K562 (cell line): ENCODE measurements at regions not wholly inside any gene's neighbourhood (a gene's known extent, or its start where the extent isn't known, plus 50 kb on each side); places are given as distances from the start of the nearest gene placed in this dataset.

Experiments used
- ATAC-seq: fragments of 200-7000 bp; cut with Tn5 transposase; 3 replicates; pipeline ENCODE4 v1.9.1; 2020; ENCODE audit warnings: moderate library complexity
- BruUV-seq: library from RNA; stranded (reverse); fragments of 400-500 nt; replicated peaks from 2 replicates; lab custom pipeline; 2021; lab: Mats Ljungman, UMichigan
- CTCF ChIA-PET: fragments of 300-600 bp; formaldehyde crosslinking; extraction: SDS; loops from one replicate; lab custom pipeline; 2021; ENCODE audit warnings: low intra/inter-chr PET ratio; lab: Yijun Ruan, JAX
- POLR2A ChIA-PET: fragments of 300-600, 350-650 bp; sonication (Branson Sonifier 250); formaldehyde crosslinking; extraction: SDS; loops from one replicate; lab custom pipeline; 2021; ENCODE audit warnings: antibody characterized with exemption, inconsistent platforms; lab: Yijun Ruan, JAX
- DNase-seq, 4 experiments: peaks; one replicate each; pipeline versions ENCODE4 v3.0.0 to v3.0.0-alpha.2; 2011 to 2018; ENCODE audit warnings: low spot score in 3 of 4, mixed read lengths in 3 of 4; ENCODE audit errors: extremely low read depth in 1 of 4
- FAIRE-seq: peaks from 2 replicates; lab custom pipeline; 2011; peaks lifted over from hg19 to GRCh38; lab: Jason Lieb, UNC
- H2AFZ ChIP-seq: 2 replicates; pipeline ENCODE4 v1.6.0; 2011; ENCODE audit warnings: low read depth, low read length, control low read depth, inconsistent platforms
- H3K27ac ChIP-seq: fragments of 200-600 bp; 3 replicates; pipeline ENCODE4 v1.8.0; 2011; ENCODE audit warnings: low read depth, mild to moderate bottlenecking, control low read depth, inconsistent platforms, low read length, moderate library complexity, mixed read lengths; ENCODE audit errors: extremely low read depth
- H3K27me3 ChIP-seq, 2 experiments: fragments of 300-600 bp in 1 of 2; 2 replicates in 1 of 2; 3 replicates in 1 of 2; pipeline versions ENCODE4 v1.6.0 to v1.8.0; 2011; ENCODE audit warnings: inconsistent platforms in 2 of 2, low read length in 2 of 2, mild to moderate bottlenecking in 1 of 2, mixed read lengths in 1 of 2, moderate library complexity in 1 of 2; ENCODE audit not compliant: control insufficient read depth in 2 of 2, insufficient read depth in 2 of 2
- H3K36me3 ChIP-seq: fragments of 300-600 bp; 3 replicates; pipeline ENCODE4 v1.8.0; 2011; ENCODE audit warnings: mild to moderate bottlenecking, low read length, inconsistent platforms; ENCODE audit not compliant: control insufficient read depth, insufficient read depth
- H3K4me1 ChIP-seq, 2 experiments: fragments of 200-600 bp in 1 of 2; replicated peaks in 1 of 2; 2 replicates in 1 of 2; 3 replicates in 1 of 2; pipeline versions ENCODE4 v1.5.1 to v1.8.0; 2011; ENCODE audit warnings: inconsistent platforms in 2 of 2, low read length in 2 of 2, mild to moderate bottlenecking in 1 of 2, mixed read lengths in 1 of 2, moderate library complexity in 1 of 2; ENCODE audit not compliant: control insufficient read depth in 2 of 2, insufficient read depth in 2 of 2
- H3K4me2 ChIP-seq: 2 replicates; pipeline ENCODE4 v1.6.1; 2011; ENCODE audit warnings: low read length, control low read depth, inconsistent platforms, mixed read lengths; ENCODE audit not compliant: insufficient read depth
- H3K4me3 ChIP-seq: fragments of 200-600 bp; sonication (generic), shearing (Covaris generic); 2 replicates; pipeline ENCODE4 v1.5.1; 2016; ENCODE audit warnings: control low read depth, inconsistent platforms
- H3K79me2 ChIP-seq: fragments of 200-600 bp; 3 replicates; pipeline ENCODE4 v1.8.0; 2011; ENCODE audit warnings: low read length, inconsistent platforms; ENCODE audit not compliant: control insufficient read depth, insufficient read depth
- H3K9ac ChIP-seq, 2 experiments: 2 replicates each; pipeline versions ENCODE4 v1.6.0 to v1.6.1; 2011; ENCODE audit warnings: low read depth in 2 of 2, low read length in 2 of 2, control low read depth in 1 of 2, inconsistent platforms in 1 of 2, mild to moderate bottlenecking in 1 of 2, mixed read lengths in 1 of 2; ENCODE audit not compliant: insufficient read depth in 1 of 2
- H3K9me1 ChIP-seq: one replicate; pipeline ENCODE4 v1.6.0; 2011; ENCODE audit warnings: inconsistent platforms, mild to moderate bottlenecking, low read length, moderate library complexity; ENCODE audit not compliant: control insufficient read depth, insufficient read depth
- H3K9me3 ChIP-seq: replicated peaks from 2 replicates; pipeline ENCODE4 v1.5.1; 2011; ENCODE audit warnings: low read depth, low read length, inconsistent platforms; ENCODE audit not compliant: control insufficient read depth, insufficient read depth
- H4K20me1 ChIP-seq: replicated peaks from 2 replicates; pipeline ENCODE4 v1.6.1; 2011; ENCODE audit warnings: low read length, inconsistent platforms, mixed read lengths; ENCODE audit not compliant: control insufficient read depth, insufficient read depth
- BRD4 ChIP-seq: fragments of 200-600 bp; sonication (generic); IDR thresholded peaks from 2 replicates; pipeline ENCODE4 v1.6.1; 2017; ENCODE audit warnings: inconsistent platforms
- EP300 ChIP-seq: IDR thresholded peaks from 2 replicates; pipeline ENCODE4 v1.6.1; 2012; ENCODE audit warnings: low read length, improper control_type of control experiment
- ESRRB ChIP-seq: fragments of 250-450 bp; sonication (Bioruptor Pico); IDR thresholded peaks from 2 replicates; pipeline ENCODE4 v1.5.0; 2020; ENCODE audit warnings: mild to moderate bottlenecking, moderate library complexity, borderline replicate concordance
- HSF4 ChIP-seq: fragments of 250-450 bp; sonication (Bioruptor Pico); IDR thresholded peaks from 2 replicates; pipeline ENCODE4 v2.1.2; 2022; ENCODE audit warnings: mild to moderate bottlenecking, moderate library complexity, borderline replicate concordance
- ID3 ChIP-seq, 2 experiments: fragments of 250-450 bp in 1 of 2; fragments of 450-650 bp in 1 of 2; sonication (Bioruptor Pico) in 1 of 2; IDR thresholded peaks; 2 replicates each; pipeline versions ENCODE4 v1.6.1 to v1.8.0; 2016 to 2021; ENCODE audit warnings: mild to moderate bottlenecking in 2 of 2, moderate library complexity in 2 of 2, missing compliant biosample characterization in 1 of 2, missing genetic modification characterization in 1 of 2
- JUNB ChIP-seq: fragments of 450-650 bp; formaldehyde crosslinking; conservative IDR thresholded peaks from 2 replicates; pipeline ENCODE4 v1.4.0; 2020; ENCODE audit warnings: mild to moderate bottlenecking
- MBD1 ChIP-seq: fragments of 250-450 bp; sonication (Bioruptor Pico); IDR thresholded peaks from 2 replicates; pipeline ENCODE4 v1.8.0; 2022; ENCODE audit warnings: inconsistent platforms
- SRF ChIP-seq, 2 experiments: fragments of 250-450, 450-650 bp in 1 of 2; sonication (Bioruptor Pico) in 1 of 2; sonication (generic) in 1 of 2; formaldehyde crosslinking; IDR thresholded peaks; 2 replicates each; pipeline versions ENCODE4 v1.5.0 to v1.5.1; 2020 to 2022; ENCODE audit warnings: mild to moderate bottlenecking in 1 of 2, missing genetic modification reagents in 1 of 2
- TCF7L2 ChIP-seq: fragments of 150-350 bp; IDR thresholded peaks from 2 replicates; pipeline ENCODE4 v1.6.1; 2016; ENCODE audit warnings: low read depth, mild to moderate bottlenecking, low read length, moderate library complexity
- ZNF134 ChIP-seq: fragments of 250-450 bp; sonication (Bioruptor Pico); conservative IDR thresholded peaks from 2 replicates; pipeline ENCODE4 v1.4.0; 2020
- ZNF764 ChIP-seq: fragments of 250-450 bp; sonication (Bioruptor Pico); IDR thresholded peaks from 2 replicates; pipeline ENCODE4 v1.4.0; 2020; ENCODE audit warnings: low read depth, mild to moderate bottlenecking, moderate library complexity
- ZNF830 ChIP-seq: fragments of 250-450 bp; sonication (Bioruptor Pico); IDR thresholded peaks from 2 replicates; pipeline ENCODE4 v1.5.0; 2021; ENCODE audit warnings: mild to moderate bottlenecking
- WGBS: fragments of 100-300 bp; shearing (Covaris generic); methylation state at CpG from one replicate; pipeline ENCODE4 v1.1.6; 2016; ENCODE audit warnings: low coverage, mixed read lengths; ENCODE audit not compliant: insufficient coverage; ENCODE audit errors: missing lambda C conversion rate; 5-methylcytosine and 5-hydroxymethylcytosine counted together
- in situ Hi-C: fragments of 300-500 bp; cut with MboI; formaldehyde crosslinking; loops from 4 replicates; pipeline ENCODE4 v1.15.0; 2018; ENCODE audit warnings: inconsistent platforms, mixed read lengths
- intact Hi-C: fragments of 100-400 bp; cut with micrococcal nuclease; formaldehyde crosslinking; loops from 2 replicates; pipeline ENCODE4 v1.14.2; 2022

DNA sequence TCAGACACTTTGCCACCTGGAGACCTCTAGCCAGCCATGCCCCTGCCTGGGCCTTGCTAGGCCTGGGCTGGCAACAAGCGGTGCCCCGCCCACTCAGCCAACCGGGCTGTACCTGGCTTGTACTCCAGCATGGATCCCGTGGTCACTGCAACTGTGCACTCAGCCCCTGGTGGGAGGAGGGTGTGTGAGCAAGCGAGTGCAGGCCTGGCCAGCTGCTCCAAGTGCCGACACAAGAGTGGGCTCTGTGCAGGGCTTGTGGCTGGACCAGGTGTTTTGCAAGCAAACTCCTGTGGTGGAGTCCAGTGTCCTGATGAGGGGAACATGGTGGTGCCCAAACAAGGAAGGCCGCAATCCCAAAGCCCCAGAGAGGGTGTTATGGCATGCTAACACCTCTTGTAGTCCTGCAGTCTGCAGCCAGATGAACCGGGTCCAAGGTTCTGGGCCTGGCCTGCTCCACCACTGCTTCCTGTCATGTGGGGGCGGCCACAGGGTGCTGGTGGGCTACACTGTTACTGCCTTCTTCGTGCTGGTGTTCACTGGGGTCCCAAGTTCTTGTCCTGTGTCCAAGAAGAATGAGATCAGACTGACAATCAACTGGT lies 60.1 kb upstream of the CD28 start:
- no TSS peak for BruUV-seq
- H3K9me3 ChIP-seq, result no peaks in the 10 kb centered on the region
- no peaks in the 10 kb centered on the region for H3K79me2 ChIP-seq
- no peak overlapping the region for H3K4me3 ChIP-seq
- H3K4me2 ChIP-seq, result no peak overlapping the region
- H3K36me3 ChIP-seq, result no peaks in the 10 kb centered on the region
- H3K27ac ChIP-seq, result no peak overlapping the region
- intact Hi-C loops, result no loop called here
- POLR2A ChIA-PET, result no interaction called here
- H3K9me1 ChIP-seq, result no peaks in the 10 kb centered on the region
- FAIRE-seq, result no peak
- 5% methylated on average over 10 of the region's 10 CpGs for WGBS
- CTCF ChIA-PET, result no interaction called here
- H3K27me3 ChIP-seq, result peaks cover 4 to 17% of the 10 kb centered on the region in 2 experiments; a peak in 3 of 5 replicates
- peak; percentile 67 for ATAC-seq
- peak in 1 of 4 experiments; percentile 1 for DNase-seq
- no peak overlapping the region for H2AFZ ChIP-seq
- no peak for TF ChIP-seq TCF7L2
- TF ChIP-seq, all 486 proteins: peak for 0
- Histone ChIP-seq H4K20me1 (no peaks in the 10 kb centered on the region), H3K9ac (no peak overlapping the region), H3K4me1 (no peaks in the 10 kb centered on the region)
- in situ Hi-C loops, result no loop called here

DNA sequence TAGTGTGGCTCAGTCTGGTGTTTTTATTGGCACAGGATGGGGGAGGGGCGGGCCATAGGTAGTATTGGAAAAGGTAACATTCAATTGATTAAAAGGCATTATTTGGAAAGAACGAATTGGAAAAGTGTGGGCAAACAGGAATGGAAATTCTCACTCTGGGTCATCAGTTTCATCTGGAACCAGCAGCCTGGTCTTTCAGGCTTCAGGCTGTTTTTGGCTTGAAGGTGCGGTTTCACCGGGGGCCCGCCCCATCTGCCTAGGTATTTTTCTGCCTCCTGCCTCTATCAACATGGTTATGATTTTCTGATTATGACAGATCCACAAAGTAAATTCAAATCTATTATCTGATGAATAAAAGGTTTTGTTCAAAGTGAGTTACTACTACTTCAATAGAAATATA lies 59.5 kb upstream of the CD28 start:
- CTCF ChIA-PET, result no interaction called here
- H3K9me1 ChIP-seq, result no peaks in the 10 kb centered on the region
- no peak overlapping the region for H2AFZ ChIP-seq
- no peaks in the 10 kb centered on the region for H3K79me2 ChIP-seq
- intact Hi-C loops, result no loop called here
- H3K4me3 ChIP-seq, result no peak overlapping the region
- no peak overlapping the region for H3K4me2 ChIP-seq
- DNase-seq, result no peak
- no peaks in the 10 kb centered on the region for H3K36me3 ChIP-seq
- TF ChIP-seq SRF (CRISPR knock-in tag; IDR thresholded peaks at IDR 0.05), result no peak
- no peak for TF ChIP-seq MBD1
- TF ChIP-seq EP300, result no peak
- TF ChIP-seq JUNB (CRISPR knock-in tag), result no peak
- no peak for TF ChIP-seq ZNF830 (CRISPR knock-in tag)
- TF ChIP-seq ZNF764, result no peak
- TF ChIP-seq BRD4, result no peak
- no peak for TF ChIP-seq ESRRB (CRISPR knock-in tag)
- TF ChIP-seq ID3 (CRISPR knock-in tag; IDR thresholded peaks at IDR 0.05), result no peak
- TF ChIP-seq ID3 (tag; IDR thresholded peaks at IDR 0.05), result no peak
- no peak for TF ChIP-seq HSF4 (CRISPR knock-in tag)
- TF ChIP-seq ZNF134 (CRISPR knock-in tag), result no peak
- no peak for ATAC-seq
- in situ Hi-C loops, result no loop called here
- no TSS peak for BruUV-seq
- H4K20me1 ChIP-seq, result no peaks in the 10 kb centered on the region
- no peak overlapping the region for H3K27ac ChIP-seq
- peaks cover 4 to 17% of the 10 kb centered on the region in 2 experiments; a peak in 3 of 5 replicates for H3K27me3 ChIP-seq
- no peaks in the 10 kb centered on the region for H3K9me3 ChIP-seq
- WGBS, result 0% methylated on average over 5 of the region's 5 CpGs
- no peak overlapping the region for H3K9ac ChIP-seq
- H3K4me1 ChIP-seq, result no peaks in the 10 kb centered on the region
- POLR2A ChIA-PET, result no interaction called here
- FAIRE-seq, result no peak
